ENCODE measurements at regions not wholly inside any gene's neighbourhood (a gene's known extent, or its start where the extent isn't known, plus 50 kb on each side); places are given as distances from the start of the nearest gene placed in this dataset.

DNA sequence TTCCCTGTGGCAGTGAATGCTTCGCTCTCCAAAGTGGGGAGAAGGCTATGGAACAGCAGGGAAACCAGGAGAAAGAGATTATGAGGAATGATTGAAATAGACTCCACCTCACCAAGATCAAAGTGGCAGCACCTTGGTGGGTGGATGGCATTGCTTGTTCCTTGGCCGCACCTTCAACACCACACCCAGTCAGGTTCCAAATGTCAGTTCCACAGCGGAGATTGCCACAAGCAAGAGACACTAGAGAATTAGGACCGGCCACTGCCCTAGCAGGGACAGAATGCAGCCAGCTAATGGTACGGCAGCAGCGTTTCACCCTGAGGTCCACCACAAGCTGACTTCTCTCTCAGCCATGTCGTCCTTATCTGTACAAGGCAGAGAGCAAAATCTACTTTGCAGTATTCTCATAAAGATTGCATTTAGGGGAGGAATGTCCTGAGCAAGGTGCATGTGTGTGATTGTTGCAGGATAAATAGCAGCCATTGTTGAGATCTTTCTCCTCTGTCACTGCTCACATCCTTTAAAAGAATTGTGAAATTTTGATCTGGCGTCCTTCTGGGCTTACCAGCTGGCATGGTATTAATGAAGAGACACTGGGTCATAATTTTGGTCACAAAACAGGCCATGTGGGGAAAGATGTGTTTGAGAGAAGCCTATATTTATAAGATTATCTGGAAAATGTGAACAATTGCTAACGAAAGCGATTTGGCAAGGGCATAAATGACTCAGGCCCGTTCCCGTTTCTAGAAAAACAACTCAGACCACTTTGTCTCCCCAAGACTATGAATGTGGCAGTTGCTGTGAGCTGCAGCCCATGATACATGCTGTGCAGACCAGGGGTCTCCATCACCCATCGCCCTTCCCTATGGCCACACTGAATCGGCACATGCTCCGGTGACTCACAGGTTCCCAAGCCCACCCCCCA lies 228.6 kb upstream of the ID2 start:
- TF ChIP-seq, protein P1, sequence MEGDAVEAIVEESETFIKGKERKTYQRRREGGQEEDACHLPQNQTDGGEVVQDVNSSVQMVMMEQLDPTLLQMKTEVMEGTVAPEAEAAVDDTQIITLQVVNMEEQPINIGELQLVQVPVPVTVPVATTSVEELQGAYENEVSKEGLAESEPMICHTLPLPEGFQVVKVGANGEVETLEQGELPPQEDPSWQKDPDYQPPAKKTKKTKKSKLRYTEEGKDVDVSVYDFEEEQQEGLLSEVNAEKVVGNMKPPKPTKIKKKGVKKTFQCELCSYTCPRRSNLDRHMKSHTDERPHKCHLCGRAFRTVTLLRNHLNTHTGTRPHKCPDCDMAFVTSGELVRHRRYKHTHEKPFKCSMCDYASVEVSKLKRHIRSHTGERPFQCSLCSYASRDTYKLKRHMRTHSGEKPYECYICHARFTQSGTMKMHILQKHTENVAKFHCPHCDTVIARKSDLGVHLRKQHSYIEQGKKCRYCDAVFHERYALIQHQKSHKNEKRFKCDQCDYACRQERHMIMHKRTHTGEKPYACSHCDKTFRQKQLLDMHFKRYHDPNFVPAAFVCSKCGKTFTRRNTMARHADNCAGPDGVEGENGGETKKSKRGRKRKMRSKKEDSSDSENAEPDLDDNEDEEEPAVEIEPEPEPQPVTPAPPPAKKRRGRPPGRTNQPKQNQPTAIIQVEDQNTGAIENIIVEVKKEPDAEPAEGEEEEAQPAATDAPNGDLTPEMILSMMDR (IDR thresholded peaks at IDR 0.05): no peak
- TF ChIP-seq POLR2A (IDR thresholded peaks at IDR 0.05): no peak

Data from adrenal gland (tissue), 5 donors.